Astrocyte of the spinal cord (primary cell): ENCODE measurements at regions not wholly inside any gene's neighbourhood (a gene's known extent, or its start where the extent isn't known, plus 50 kb on each side); places are given as distances from the start of the nearest gene placed in this dataset.

Source experiments
- DNase-seq: peaks from one replicate; pipeline ENCODE4 v3.0.0; 2011; ENCODE audit warnings: low read depth, low spot score
- H3K4me3 ChIP-seq: 2 replicates; pipeline ENCODE4 v1.5.1; 2011; ENCODE audit warnings: low read depth, mild to moderate bottlenecking, low read length, moderate library complexity
- CTCF ChIP-seq: IDR thresholded peaks from 2 replicates; pipeline ENCODE4 v1.5.1; 2012; ENCODE audit warnings: low read depth, mild to moderate bottlenecking, low read length, inconsistent platforms
- in situ Hi-C: cut with HindIII; loops from 2 replicates; pipeline ENCODE4 v1.10.0; 2017; ENCODE audit warnings: low sequenced_read_pairs

GRCh38 chr11:105381941-105382340 is 227.9 kb upstream of the GRIA4 start:
- H3K4me3 ChIP-seq = no peak overlapping the region
- no peak for DNase-seq
- no peak for TF ChIP-seq CTCF
- in situ Hi-C loops = no loop called here

- in situ Hi-C loops = no loop called here
These were observed 232.0 kb upstream of the GRIA4 start for GRCh38 chr11:105377870-105378269.

GRCh38 chr11:105372206-105372605 is 232.6 kb upstream of the CARD18 start:
- DNase-seq = no peak
- TF ChIP-seq CTCF = no peak
- no peak overlapping the region for H3K4me3 ChIP-seq
- in situ Hi-C loops = no loop called here

More at GRCh38 chr11:105377870-105378269, 232.0 kb upstream of the GRIA4 start:
- H3K4me3 ChIP-seq = no peak overlapping the region
- no peak for DNase-seq
- no peak for TF ChIP-seq CTCF

- no peak for DNase-seq
These were observed 231.7 kb upstream of the CARD18 start for GRCh38 chr11:105371311-105371710.

GRCh38 chr11:105368711-105369110 is 229.1 kb upstream of the CARD18 start:
- in situ Hi-C loops = no loop called here
- no peak for TF ChIP-seq CTCF
- no peak overlapping the region for H3K4me3 ChIP-seq
- DNase-seq = no peak

More at GRCh38 chr11:105371311-105371710, 231.7 kb upstream of the CARD18 start:
- TF ChIP-seq CTCF = no peak
- no peak overlapping the region for H3K4me3 ChIP-seq
- in situ Hi-C loops = no loop called here

- H3K4me3 ChIP-seq = no peak overlapping the region
- in situ Hi-C loops = no loop called here
- no peak for TF ChIP-seq CTCF
- no peak for DNase-seq
These were observed 227.6 kb upstream of the CARD18 start for GRCh38 chr11:105367129-105367528.

- no peak for TF ChIP-seq CTCF
- no peak overlapping the region for H3K4me3 ChIP-seq
- no peak for DNase-seq
- in situ Hi-C loops = no loop called here
These were observed 222.1 kb upstream of the CARD18 start for GRCh38 chr11:105361651-105362050.
